HEK293 (cell line): ENCODE measurements at regions not wholly inside any gene's neighbourhood (a gene's known extent, or its start where the extent isn't known, plus 50 kb on each side); places are given as distances from the start of the nearest gene placed in this dataset.

Source experiments
- HOXC10 ChIP-seq: sonication (generic); formaldehyde crosslinking; IDR thresholded peaks from 2 replicates; pipeline ENCODE4 v1.8.1; 2023; ENCODE audit warnings: mild to moderate bottlenecking, missing genetic modification reagents
- WT1 ChIP-seq: fragments of 450-650 bp; formaldehyde crosslinking; IDR thresholded peaks from 2 replicates; pipeline ENCODE4 v1.5.1; 2016; ENCODE audit warnings: missing biosample characterization, missing genetic modification characterization
- ZNF274 ChIP-seq, 2 experiments: fragments of 200-500 bp in 1 of 2; fragments of 450-650 bp in 1 of 2; sonication (Bioruptor generic) in 1 of 2; formaldehyde crosslinking in 1 of 2; IDR thresholded peaks; 2 replicates each; pipeline versions ENCODE4 v1.5.1 to v1.6.1; 2014 to 2016; ENCODE audit warnings: borderline replicate concordance in 1 of 2, inconsistent platforms in 1 of 2, low read length in 1 of 2, missing biosample characterization in 1 of 2, missing genetic modification characterization in 1 of 2
- ZNF768 ChIP-seq: fragments of 450-650 bp; formaldehyde crosslinking; IDR thresholded peaks from 2 replicates; pipeline ENCODE4 v1.5.1; 2018; ENCODE audit warnings: missing biosample characterization, mild to moderate bottlenecking, missing genetic modification characterization
- TF ChIP-seq, protein P1 (sequence below): fragments of 450-650 bp; formaldehyde crosslinking; IDR thresholded peaks from 2 replicates; pipeline ENCODE4 v1.5.1; 2016; ENCODE audit warnings: missing biosample characterization, missing genetic modification characterization

DNA sequence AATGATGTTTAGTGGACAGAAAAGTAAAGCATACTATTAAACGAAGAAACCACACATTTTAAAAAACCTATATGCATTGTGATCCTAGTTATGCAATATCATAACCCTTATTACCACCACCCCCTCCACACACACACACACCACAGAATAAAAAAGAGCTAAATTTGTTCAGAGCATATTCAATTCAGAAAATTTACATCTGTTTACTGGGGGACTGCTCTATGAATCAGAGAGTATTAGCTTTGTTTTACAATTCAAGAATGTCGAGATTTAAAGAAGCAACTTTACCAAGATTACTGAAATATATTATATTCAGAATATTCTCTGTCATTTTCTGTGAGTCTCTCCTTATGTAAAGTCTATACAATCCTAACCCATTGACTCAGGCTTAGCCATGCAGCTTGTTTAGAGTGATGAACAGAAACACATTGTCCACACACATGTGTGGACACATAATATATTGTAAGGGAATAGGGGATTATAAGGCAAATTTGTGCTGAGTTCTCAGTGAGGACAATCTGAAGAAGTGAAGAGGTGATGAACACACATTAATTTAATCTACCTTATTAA lies 369.6 kb upstream of the MARCKS start:
- TF ChIP-seq, protein P1, sequence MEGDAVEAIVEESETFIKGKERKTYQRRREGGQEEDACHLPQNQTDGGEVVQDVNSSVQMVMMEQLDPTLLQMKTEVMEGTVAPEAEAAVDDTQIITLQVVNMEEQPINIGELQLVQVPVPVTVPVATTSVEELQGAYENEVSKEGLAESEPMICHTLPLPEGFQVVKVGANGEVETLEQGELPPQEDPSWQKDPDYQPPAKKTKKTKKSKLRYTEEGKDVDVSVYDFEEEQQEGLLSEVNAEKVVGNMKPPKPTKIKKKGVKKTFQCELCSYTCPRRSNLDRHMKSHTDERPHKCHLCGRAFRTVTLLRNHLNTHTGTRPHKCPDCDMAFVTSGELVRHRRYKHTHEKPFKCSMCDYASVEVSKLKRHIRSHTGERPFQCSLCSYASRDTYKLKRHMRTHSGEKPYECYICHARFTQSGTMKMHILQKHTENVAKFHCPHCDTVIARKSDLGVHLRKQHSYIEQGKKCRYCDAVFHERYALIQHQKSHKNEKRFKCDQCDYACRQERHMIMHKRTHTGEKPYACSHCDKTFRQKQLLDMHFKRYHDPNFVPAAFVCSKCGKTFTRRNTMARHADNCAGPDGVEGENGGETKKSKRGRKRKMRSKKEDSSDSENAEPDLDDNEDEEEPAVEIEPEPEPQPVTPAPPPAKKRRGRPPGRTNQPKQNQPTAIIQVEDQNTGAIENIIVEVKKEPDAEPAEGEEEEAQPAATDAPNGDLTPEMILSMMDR (tag by site-specific recombination): no peak
- TF ChIP-seq WT1 (tag by site-specific recombination) (no peak), ZNF274 (IDR thresholded peaks at IDR 0.05; ENCODE audit: low read length) (no peak), ZNF274 (tag by site-specific recombination; IDR thresholded peaks at IDR 0.05; ENCODE audit: borderline replicate concordance) (no peak), ZNF768 (tag by site-specific recombination) (no peak), HOXC10 (CRISPR knock-in tag) (no peak)
